Common myeloid progenitor, CD34-positive (primary cell): ENCODE measurements at regions not wholly inside any gene's neighbourhood (a gene's known extent, or its start where the extent isn't known, plus 50 kb on each side); places are given as distances from the start of the nearest gene placed in this dataset.

Source experiments
- CTCF ChIA-PET: fragments of 350-600 bp; sonication (Branson Sonifier 250); formaldehyde crosslinking; loops from one replicate; lab custom pipeline; 2021; ENCODE audit warnings: antibody characterized with exemption; lab: Charles Lee
- POLR2A ChIA-PET: fragments of 350-600 bp; sonication (Branson Sonifier 250); formaldehyde crosslinking; loops from one replicate; lab custom pipeline; 2021; ENCODE audit warnings: antibody characterized with exemption; lab: Charles Lee
- DNase-seq, 3 donors: peaks; one replicate each; pipeline versions ENCODE4 v3.0.0 to v3.0.0-alpha.2; 2013
- H3K27ac ChIP-seq, 2 experiments: 1 replicate in 1 of 2; 2 replicates in 1 of 2; pipeline ENCODE4 v1.7.0; 2013; ENCODE audit warnings: inconsistent platforms in 2 of 2, low read length in 2 of 2, mild to moderate bottlenecking in 2 of 2, low read depth in 1 of 2, moderate library complexity in 1 of 2; ENCODE audit not compliant: severe bottlenecking in 2 of 2, insufficient read depth in 1 of 2, poor library complexity in 1 of 2
- H3K27me3 ChIP-seq, 5 experiments: replicated peaks in 2 of 5; 1 replicate in 3 of 5; 2 replicates in 2 of 5; pipeline versions ENCODE4 v1.6.1 to v1.7.0; 2013; ENCODE audit warnings: low read length in 4 of 5, mild to moderate bottlenecking in 2 of 5, moderate library complexity in 2 of 5, inconsistent platforms in 1 of 5; ENCODE audit not compliant: insufficient read depth in 5 of 5, control insufficient read depth in 4 of 5
- H3K36me3 ChIP-seq, 4 experiments: 1 replicate in 2 of 4; 2 replicates in 2 of 4; pipeline versions ENCODE4 v1.6.1 to v1.7.0; 2013; ENCODE audit warnings: low read length in 3 of 4, control low read depth in 1 of 4, mild to moderate bottlenecking in 1 of 4; ENCODE audit not compliant: control insufficient read depth in 4 of 4, insufficient read depth in 4 of 4
- H3K4me1 ChIP-seq, 4 experiments: 1 replicate in 3 of 4; 2 replicates in 1 of 4; pipeline versions ENCODE4 v1.6.1 to v1.7.1; 2013; ENCODE audit warnings: low read length in 3 of 4, mild to moderate bottlenecking in 3 of 4, control low read depth in 1 of 4, inconsistent platforms in 1 of 4, moderate library complexity in 1 of 4; ENCODE audit not compliant: control insufficient read depth in 4 of 4, insufficient read depth in 4 of 4; ENCODE audit errors: control extremely low read depth in 1 of 4
- H3K4me3 ChIP-seq, 7 experiments: 1 replicate in 4 of 7; 2 replicates in 3 of 7; pipeline versions ENCODE4 v1.5.1 to v1.7.0; 2013; ENCODE audit warnings: mild to moderate bottlenecking in 7 of 7, low read length in 6 of 7, moderate library complexity in 6 of 7, inconsistent platforms in 2 of 7, low read depth in 2 of 7, control low read depth in 1 of 7; ENCODE audit not compliant: insufficient read depth in 4 of 7, control insufficient read depth in 1 of 7; ENCODE audit errors: extremely low read depth in 1 of 7
- H3K9me3 ChIP-seq, 5 experiments: 1 replicate in 4 of 5; 2 replicates in 1 of 5; pipeline versions ENCODE4 v1.6.1 to v1.7.1; 2013; ENCODE audit warnings: low read length in 4 of 5, mild to moderate bottlenecking in 2 of 5, inconsistent platforms in 1 of 5, low read depth in 1 of 5, moderate library complexity in 1 of 5; ENCODE audit not compliant: control insufficient read depth in 4 of 5, insufficient read depth in 2 of 5; ENCODE audit errors: control extremely low read depth in 1 of 5
- WGBS: methylation state at CpG from one replicate; pipeline ENCODE4 v1.1.5; 2013; ENCODE audit not compliant: insufficient coverage; 5-methylcytosine and 5-hydroxymethylcytosine counted together

DNA sequence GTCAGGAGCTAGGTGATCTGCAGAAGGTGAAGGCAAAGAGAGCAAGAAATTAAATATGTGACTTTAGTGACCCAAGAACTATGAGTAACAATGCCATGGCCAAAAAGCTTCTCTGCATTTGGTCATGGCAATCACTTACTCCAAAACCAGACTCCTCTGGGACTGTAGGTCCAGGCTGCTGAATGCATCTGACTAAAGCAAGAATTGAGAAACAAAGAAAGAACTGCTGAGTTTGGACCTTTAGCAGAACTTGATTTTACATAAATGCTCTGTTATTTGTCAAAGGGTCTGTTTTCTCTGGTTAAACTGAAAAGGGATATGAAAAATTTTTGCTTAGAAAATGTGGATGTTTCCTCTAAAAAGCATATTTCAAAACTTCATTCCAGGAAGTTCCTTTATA lies 1102.2 kb downstream of the IGSF11 start:
- POLR2A ChIA-PET = no interaction called here
- Histone ChIP-seq H3K4me1 (no peaks in the 10 kb centered on the region), H3K4me3 (no peak overlapping the region), H3K27me3 (no peaks in the 10 kb centered on the region), H3K27ac (no peak overlapping the region), H3K36me3 (no peaks in the 10 kb centered on the region), H3K9me3 (peaks cover 0 to 2% (median 0%) of the 10 kb centered on the region in 5 experiments)
- CTCF ChIA-PET = no interaction called here
- DNase-seq = no peak

DNA sequence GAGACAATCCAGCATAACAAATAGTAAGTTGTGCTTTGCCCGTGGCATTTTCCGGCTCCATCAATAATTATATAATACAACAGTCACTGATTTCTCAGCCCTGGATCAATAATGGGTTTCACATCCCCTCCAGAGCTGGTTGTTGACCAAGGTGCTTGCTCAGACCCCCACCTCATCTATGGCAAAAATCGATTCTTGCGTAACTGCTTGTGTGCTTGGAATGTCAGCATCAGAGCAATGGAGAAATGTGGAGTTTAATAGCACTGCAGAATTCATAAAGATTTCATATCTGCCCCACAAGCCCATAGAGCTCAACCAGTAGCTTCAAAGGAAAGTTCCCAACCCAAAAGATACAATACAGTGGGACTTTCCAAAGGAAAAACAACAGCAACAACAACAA lies 1098.5 kb downstream of the IGSF11 start:
- POLR2A ChIA-PET = no interaction called here
- DNase-seq = no peak
- no peak overlapping the region for H3K27ac ChIP-seq
- no peaks in the 10 kb centered on the region for H3K4me1 ChIP-seq
- CTCF ChIA-PET = no interaction called here
- H3K9me3 ChIP-seq = peaks cover 0 to 2% (median 0%) of the 10 kb centered on the region in 5 experiments
- no peaks in the 10 kb centered on the region for H3K27me3 ChIP-seq
- no peaks in the 10 kb centered on the region for H3K36me3 ChIP-seq
- H3K4me3 ChIP-seq = no peak overlapping the region
- 82% methylated on average over 2 of the region's 4 CpGs for WGBS

DNA sequence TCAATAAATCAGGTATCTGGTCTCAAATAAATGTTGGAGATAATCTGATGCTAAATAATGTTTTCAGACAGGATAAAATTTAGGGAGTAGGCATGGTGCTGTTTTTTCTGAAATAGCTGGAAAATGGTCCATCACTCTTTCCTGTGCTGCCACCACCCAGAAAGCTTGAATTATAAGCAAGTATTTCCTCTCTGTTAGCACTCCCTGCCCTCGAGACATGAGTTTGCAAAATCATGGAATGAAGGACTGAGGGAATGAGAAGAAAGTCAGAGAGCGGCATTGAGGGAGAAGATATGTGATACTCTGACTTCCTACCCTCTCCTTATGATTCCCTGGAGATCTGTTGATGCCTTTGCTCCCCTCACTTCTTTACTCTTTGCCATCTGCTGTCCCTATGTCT lies 1095.7 kb downstream of the IGSF11 start:
- no CpG with 5 or more reads among the region's 2 CpGs for WGBS
- no peaks in the 10 kb centered on the region for H3K36me3 ChIP-seq

DNA sequence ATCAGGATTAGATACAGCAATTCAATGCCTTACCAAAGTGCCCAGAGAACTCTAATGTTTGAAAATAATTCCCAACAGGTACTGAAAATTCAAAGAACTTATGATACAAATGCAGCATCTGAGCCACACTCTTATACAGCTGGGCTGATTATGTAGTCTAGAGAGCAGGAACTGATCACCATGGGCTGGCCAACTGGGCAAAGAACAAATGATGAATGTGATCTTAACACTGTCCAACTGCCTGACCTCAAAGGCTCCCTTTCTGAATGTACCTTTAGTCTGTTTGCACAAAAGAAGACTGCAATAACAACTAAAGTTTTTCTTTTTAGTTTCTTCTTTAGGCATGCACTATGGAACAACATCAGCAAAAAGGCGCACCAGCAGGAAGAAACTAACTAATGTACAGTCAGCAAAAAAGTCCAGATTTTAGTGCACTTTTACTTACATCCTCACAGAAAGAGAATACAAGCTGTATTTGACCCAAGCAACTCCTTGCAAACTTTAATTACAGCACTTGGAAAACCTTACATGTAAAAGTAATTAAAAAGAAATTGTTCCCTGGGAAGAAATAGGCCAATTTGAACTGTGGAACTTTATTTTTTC lies 1095.1 kb downstream of the IGSF11 start:
- 100% methylated on average over 1 of the region's 1 CpG for WGBS
- Histone ChIP-seq H3K4me3 (no peak overlapping the region), H3K4me1 (no peaks in the 10 kb centered on the region), H3K27me3 (no peaks in the 10 kb centered on the region), H3K9me3 (peaks cover 0 to 2% (median 0%) of the 10 kb centered on the region in 5 experiments), H3K36me3 (no peaks in the 10 kb centered on the region), H3K27ac (no peak overlapping the region)
- CTCF ChIA-PET = no interaction called here
- no peak for DNase-seq
- POLR2A ChIA-PET = no interaction called here

More for the DNA sequence above, 1095.7 kb downstream of the IGSF11 start:
- Histone ChIP-seq H3K4me1 (no peaks in the 10 kb centered on the region), H3K9me3 (peaks cover 0 to 2% (median 0%) of the 10 kb centered on the region in 5 experiments), H3K27me3 (no peaks in the 10 kb centered on the region), H3K27ac (no peak overlapping the region), H3K4me3 (no peak overlapping the region)
- CTCF ChIA-PET = no interaction called here
- POLR2A ChIA-PET = no interaction called here
- DNase-seq = no peak

DNA sequence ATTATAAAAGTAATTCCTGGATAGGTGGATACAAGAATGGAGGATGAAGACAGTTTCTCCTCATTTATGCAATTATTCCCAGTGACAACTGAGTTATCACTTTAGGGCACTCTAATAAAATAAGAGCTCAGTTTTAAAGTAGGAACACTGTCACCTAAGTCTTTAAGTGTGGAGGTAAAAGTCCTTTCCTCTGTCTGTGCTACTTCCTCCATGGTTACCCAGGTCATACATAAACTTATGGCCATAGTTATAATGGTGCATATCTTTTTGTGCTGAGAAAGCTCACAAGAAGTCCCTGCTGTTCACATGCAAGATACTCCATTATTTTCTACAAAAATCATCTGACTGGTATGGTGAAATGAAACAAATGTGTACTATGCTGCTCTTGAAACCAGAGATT lies 1093.6 kb downstream of the IGSF11 start:
- ChIA-PET CTCF (no interaction called here), POLR2A (no interaction called here)
- no peak for DNase-seq
- no peaks in the 10 kb centered on the region for H3K36me3 ChIP-seq
- peaks cover 0 to 2% (median 0%) of the 10 kb centered on the region in 5 experiments for H3K9me3 ChIP-seq
- no peak overlapping the region for H3K4me3 ChIP-seq
- no peaks in the 10 kb centered on the region for H3K4me1 ChIP-seq
- no peaks in the 10 kb centered on the region for H3K27me3 ChIP-seq
- no peak overlapping the region for H3K27ac ChIP-seq

DNA sequence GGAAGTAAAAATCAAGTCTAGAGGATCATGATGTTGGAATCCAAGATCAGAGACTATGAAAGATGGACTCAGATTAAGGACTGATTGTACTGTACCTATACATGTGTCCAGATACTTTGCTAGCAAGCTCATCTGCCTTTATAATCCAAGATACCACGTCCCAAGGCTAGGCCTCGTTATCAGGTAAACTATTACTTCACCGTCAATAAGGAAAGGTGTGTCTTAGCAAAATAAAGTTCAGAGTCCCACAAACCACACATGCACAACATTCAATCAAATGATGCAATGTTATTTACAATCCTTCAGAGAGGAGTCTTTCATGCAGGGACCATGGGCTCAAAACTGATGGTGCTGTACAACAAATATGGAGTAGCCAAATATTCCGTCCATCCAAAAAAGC lies 1092.9 kb downstream of the IGSF11 start:
- CTCF ChIA-PET = no interaction called here
- POLR2A ChIA-PET = no interaction called here
- no peak overlapping the region for H3K4me3 ChIP-seq
- no peaks in the 10 kb centered on the region for H3K27me3 ChIP-seq
- no peak for DNase-seq
- H3K27ac ChIP-seq = no peak overlapping the region
- 96% methylated on average over 4 of the region's 4 CpGs for WGBS
- no peaks in the 10 kb centered on the region for H3K36me3 ChIP-seq
- no peaks in the 10 kb centered on the region for H3K4me1 ChIP-seq
- peaks cover 0 to 2% (median 0%) of the 10 kb centered on the region in 5 experiments for H3K9me3 ChIP-seq

DNA sequence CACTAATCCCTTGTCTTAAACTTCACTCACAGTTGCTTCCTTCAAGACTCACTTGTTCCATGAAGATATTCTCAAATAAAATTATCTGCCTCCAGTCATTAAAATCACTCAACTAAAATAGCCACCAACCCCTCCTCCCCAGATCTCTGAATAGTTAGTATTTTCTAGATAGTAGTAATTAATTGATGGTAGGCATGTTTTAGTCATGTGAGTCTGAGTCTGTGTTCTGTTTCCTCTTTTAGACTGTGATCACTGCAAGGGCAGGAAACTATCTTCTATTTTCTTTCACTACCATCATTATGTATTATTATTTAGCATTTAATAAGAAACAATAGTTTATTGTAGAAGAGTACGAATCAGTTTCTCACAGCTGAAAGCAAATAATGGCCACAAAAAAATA lies 1080.5 kb downstream of the IGSF11 start:
- ChIA-PET POLR2A (no interaction called here), CTCF (no interaction called here)
- no peaks in the 10 kb centered on the region for H3K27me3 ChIP-seq
- no CpG with 5 or more reads among the region's 1 CpG for WGBS
- H3K4me3 ChIP-seq = no peak overlapping the region
- no peaks in the 10 kb centered on the region for H3K36me3 ChIP-seq
- no peaks in the 10 kb centered on the region for H3K9me3 ChIP-seq
- no peak overlapping the region for H3K27ac ChIP-seq
- H3K4me1 ChIP-seq = no peaks in the 10 kb centered on the region
- DNase-seq = no peak
